BJ (cell line): ENCODE measurements at regions not wholly inside any gene's neighbourhood (a gene's known extent, or its start where the extent isn't known, plus 50 kb on each side); places are given as distances from the start of the nearest gene placed in this dataset.

ENCODE experiments used
- CTCF ChIA-PET: fragments of 350-600 bp; formaldehyde crosslinking; extraction: SDS; loops from one replicate; lab custom pipeline; 2021; ENCODE audit warnings: antibody characterized with exemption, inconsistent platforms; lab: Yijun Ruan, JAX
- POLR2A ChIA-PET: fragments of 300-600 bp; sonication (Branson Sonifier 250); formaldehyde crosslinking; extraction: SDS; loops from one replicate; lab custom pipeline; 2021; ENCODE audit warnings: antibody characterized with exemption; lab: Charles Lee
- DNase-seq: peaks from one replicate; pipeline ENCODE4 v3.0.0-alpha.2; 2011; ENCODE audit warnings: low read depth
- H3K27me3 ChIP-seq: 2 replicates; pipeline ENCODE4 v1.6.0; 2011; ENCODE audit warnings: low read length; ENCODE audit not compliant: control insufficient read depth, insufficient read depth
- H3K36me3 ChIP-seq: 2 replicates; pipeline ENCODE4 v1.5.1; 2011; ENCODE audit warnings: low read length; ENCODE audit not compliant: control insufficient read depth, insufficient read depth
- H3K4me3 ChIP-seq: 2 replicates; pipeline ENCODE4 v1.5.1; 2011; ENCODE audit warnings: low read depth, mild to moderate bottlenecking, control low read depth, low read length
- CTCF ChIP-seq: IDR thresholded peaks from 2 replicates; pipeline ENCODE4 v1.5.1; 2011; ENCODE audit warnings: low read depth, mild to moderate bottlenecking, control low read depth, inconsistent platforms, low read length, moderate library complexity; ENCODE audit not compliant: insufficient read depth

GRCh38 chr1:100614570-100614969, 76.6 kb downstream of the GPR88 start:
- CTCF ChIA-PET, result interaction anchor here (1.0 kb wide), 1 partner anchor 10 kb away, joined by 3 read pairs; no protein-coding TSS in a partner anchor
- no peak overlapping the region for H3K4me3 ChIP-seq
- POLR2A ChIA-PET, result no interaction called here
- H3K27me3 ChIP-seq, result no peaks in the 10 kb centered on the region
- no peaks in the 10 kb centered on the region for H3K36me3 ChIP-seq
- TF ChIP-seq CTCF, result no peak
- DNase-seq, result no peak

GRCh38 chr1:100615686-100616085, 77.7 kb downstream of the GPR88 start:
- no peaks in the 10 kb centered on the region for H3K27me3 ChIP-seq
- TF ChIP-seq CTCF, result no peak
- POLR2A ChIA-PET, result no interaction called here
- H3K36me3 ChIP-seq, result no peaks in the 10 kb centered on the region
- no peak for DNase-seq
- no peak overlapping the region for H3K4me3 ChIP-seq
- CTCF ChIA-PET, result interaction anchor here (0.9 kb wide), 1 partner anchor 152 kb away, joined by 4 read pairs; no protein-coding TSS in a partner anchor

GRCh38 chr1:100616121-100616621, 78.2 kb downstream of the GPR88 start:
- ChIA-PET CTCF (interaction anchor here (0.9 to 1.0 kb wide), 2 partner anchors 153 to 253 kb away, joined by 3 to 4 read pairs; no protein-coding TSS in a partner anchor), POLR2A (no interaction called here)
- no peak for DNase-seq
- H3K36me3 ChIP-seq, result no peaks in the 10 kb centered on the region
- no peak for TF ChIP-seq CTCF
- no peak overlapping the region for H3K4me3 ChIP-seq
- H3K27me3 ChIP-seq, result no peaks in the 10 kb centered on the region

- ChIA-PET POLR2A (no interaction called here), CTCF (interaction anchor here (1.8 kb wide), 3 partner anchors 10 to 246 kb away, joined by 6 to 7 read pairs (median 6); no protein-coding TSS in a partner anchor)
- H3K27me3 ChIP-seq, result no peaks in the 10 kb centered on the region
- peak; percentile 93 for DNase-seq
- no peak overlapping the region for H3K4me3 ChIP-seq
- H3K36me3 ChIP-seq, result no peaks in the 10 kb centered on the region
- no peak for TF ChIP-seq CTCF
Observed at GRCh38 chr1:100622037-100622436, 84.1 kb downstream of the GPR88 start.

GRCh38 chr1:100622506-100622905, 84.6 kb downstream of the GPR88 start:
- ChIA-PET CTCF (interaction anchor here (0.8 to 1.8 kb wide), 2 partner anchors 13 to 246 kb away, joined by 3 to 7 read pairs; no protein-coding TSS in a partner anchor), POLR2A (no interaction called here)
- Histone ChIP-seq H3K4me3 (no peak overlapping the region), H3K36me3 (no peaks in the 10 kb centered on the region), H3K27me3 (no peaks in the 10 kb centered on the region)
- no peak for TF ChIP-seq CTCF
- no peak for DNase-seq
